Stimulated activated CD8-positive, alpha-beta memory T cell treated with anti-CD3 and anti-CD28 coated beads, Interleukin-12 subunit alpha, Interleukin-12 subunit beta, amount 100 ng/mL, for 24 hours (primary cell): ENCODE measurements at regions not wholly inside any gene's neighbourhood (a gene's known extent, or its start where the extent isn't known, plus 50 kb on each side); places are given as distances from the start of the nearest gene placed in this dataset.

ENCODE experiments used
- DNase-seq: peaks from one replicate; pipeline ENCODE4 v3.0.0-alpha.2; 2020; ENCODE audit errors: extremely low read depth

DNA sequence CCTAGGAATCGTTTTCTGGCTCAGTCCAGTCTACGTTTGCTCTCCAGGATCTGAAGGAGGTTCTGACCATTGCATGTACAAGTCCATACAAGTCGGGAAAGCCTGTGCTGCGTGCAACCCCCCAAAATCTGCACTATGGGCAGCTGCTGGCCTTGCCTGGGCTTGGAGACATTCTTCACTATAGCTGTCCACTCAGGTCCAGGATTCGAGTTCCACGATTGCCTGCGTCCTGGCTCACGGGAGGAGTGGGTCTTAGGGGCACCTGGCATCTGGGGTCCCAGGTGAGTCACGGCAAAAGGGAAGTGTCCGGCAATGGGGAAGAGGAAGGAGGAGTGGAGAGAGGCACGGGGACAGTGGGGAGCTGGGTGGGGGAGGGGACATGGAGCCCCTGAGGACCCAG is 563.0 kb downstream of the BRD1 start:
- DNase-seq, result no peak

DNA sequence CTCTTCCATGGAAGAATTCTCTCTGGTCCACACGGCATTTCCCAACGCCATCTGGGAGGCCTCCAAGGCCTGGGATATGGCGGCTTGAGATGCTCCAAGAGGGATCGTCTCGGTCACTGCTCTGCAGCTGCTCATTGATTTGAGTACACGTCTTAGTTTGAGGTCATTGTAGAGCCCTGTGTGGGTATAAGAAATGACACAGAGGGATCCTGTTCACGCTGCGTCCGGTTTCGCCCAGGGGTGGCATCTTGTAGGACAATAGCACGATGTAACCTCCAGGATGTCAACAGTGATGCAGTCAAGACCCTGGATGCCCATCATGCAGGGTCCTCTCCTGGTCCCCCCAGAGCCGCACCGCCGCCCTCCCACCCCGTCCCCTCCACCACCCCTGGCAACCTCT is 564.6 kb downstream of the BRD1 start:
- no peak for DNase-seq

DNA sequence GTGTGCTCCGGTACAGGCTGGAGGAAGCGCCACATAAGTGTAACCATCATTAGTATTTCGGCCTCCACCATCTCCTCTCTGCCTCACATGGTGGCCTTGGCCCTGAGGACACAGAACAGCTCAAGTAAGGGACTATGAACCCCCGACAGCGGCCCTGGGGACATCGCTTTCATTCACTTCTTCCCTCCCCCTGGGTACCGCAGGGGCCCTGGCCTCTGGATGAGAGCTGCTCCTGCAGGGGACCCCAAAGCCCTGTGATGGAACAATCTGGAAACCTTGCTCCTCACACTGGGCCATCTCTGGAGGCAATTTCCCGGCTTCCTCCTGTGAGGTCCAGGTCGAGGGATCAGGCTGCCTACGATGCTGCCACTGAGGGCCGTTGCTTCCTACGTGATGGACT is 565.5 kb downstream of the BRD1 start:
- DNase-seq, result no peak

DNA sequence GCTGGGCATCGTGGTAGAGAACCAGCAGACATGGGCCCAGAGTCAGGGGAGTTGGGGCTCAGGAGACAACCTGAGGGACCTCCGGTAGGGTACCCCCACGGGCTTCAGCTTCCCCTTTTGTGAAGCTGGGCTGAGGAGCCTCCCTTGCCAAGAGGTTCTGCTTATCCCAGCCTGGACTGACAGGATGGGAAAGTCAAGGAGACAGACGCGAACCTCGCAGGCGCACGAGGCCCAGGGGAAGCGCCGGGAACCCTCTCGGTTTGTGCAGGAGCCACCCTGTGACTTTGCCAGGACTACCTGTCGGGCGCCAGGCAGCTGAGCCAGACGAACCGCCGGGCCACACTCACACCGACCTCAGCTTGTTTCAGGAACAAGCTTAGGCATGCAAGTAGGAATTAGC is 566.1 kb downstream of the BRD1 start:
- no peak for DNase-seq

DNA sequence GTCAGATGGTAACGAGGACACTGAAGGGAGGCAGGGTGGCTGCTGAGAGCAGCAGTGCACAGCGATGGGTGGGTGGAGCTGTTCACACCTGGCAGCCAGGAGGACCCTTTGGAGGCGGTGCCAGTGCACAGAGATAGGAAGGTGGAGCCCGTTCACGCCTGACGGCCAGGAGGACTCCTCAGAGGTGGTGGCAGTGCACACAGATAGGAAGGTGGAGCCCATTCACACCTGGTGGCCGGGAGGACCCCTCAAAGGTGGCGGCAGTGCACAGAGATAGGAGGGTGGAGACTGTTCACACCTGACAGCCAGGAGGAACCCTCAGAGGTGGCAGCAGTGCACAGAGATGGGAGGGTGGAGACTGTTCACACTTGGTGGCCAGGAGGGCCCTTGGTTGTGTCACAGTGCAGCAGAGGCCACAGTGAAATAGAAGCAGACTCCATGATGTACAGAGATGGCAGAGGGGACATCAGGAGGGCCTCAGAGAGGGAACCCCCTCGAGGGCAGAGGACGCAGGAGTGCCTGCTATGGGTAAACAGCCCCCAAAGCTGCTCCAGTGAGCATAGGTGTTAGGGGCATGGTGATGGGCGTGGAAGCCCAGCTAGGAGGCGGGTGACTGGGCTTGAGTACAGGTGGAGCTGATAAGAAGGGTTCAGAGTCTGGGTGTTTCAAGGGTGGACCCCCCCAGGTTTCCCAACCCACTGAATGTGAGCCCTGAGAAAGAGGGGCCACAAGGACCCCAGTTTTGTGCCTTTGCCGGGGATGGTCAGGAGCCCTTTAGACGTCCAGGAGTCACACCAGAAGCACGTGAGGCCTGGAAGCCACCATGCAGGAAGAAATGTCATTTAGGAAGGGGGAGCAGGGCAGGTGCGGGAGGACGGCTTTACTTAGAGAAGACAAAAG is 566.7 kb downstream of the BRD1 start:
- DNase-seq, result no peak

DNA sequence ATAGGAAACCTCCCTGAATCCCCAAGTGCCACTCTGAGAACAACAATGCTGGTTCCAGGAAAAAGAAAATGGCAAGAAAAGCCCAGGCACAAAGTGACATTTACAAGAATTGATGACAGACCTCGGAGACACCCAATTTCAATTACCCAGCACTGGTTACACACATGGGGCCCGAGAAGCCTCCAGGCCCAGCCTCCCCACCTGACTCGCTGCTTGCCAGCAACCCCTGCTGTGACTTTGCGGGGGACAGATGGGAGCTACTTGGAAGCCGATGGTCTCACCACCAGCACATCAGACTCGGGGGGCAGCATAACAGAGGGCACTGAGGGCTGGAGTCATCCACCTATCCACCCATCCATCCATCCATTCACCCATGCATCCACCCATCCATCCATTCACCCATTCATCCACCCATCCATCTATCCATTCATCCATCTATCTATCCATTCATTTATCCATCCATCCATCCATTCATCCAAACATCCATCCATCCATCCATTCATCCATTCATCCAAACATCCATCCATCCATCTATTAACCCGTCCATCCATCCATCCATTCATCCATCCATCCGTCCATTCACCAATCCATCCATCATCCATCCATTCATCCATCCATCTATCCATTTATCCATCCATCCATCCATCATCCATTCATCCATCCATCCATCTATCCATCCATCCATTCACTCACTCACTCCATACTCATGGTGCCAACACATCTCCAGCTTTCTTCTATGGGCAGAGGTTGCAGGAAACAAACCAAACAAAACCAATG is 567.6 kb downstream of the BRD1 start:
- DNase-seq, result no peak

DNA sequence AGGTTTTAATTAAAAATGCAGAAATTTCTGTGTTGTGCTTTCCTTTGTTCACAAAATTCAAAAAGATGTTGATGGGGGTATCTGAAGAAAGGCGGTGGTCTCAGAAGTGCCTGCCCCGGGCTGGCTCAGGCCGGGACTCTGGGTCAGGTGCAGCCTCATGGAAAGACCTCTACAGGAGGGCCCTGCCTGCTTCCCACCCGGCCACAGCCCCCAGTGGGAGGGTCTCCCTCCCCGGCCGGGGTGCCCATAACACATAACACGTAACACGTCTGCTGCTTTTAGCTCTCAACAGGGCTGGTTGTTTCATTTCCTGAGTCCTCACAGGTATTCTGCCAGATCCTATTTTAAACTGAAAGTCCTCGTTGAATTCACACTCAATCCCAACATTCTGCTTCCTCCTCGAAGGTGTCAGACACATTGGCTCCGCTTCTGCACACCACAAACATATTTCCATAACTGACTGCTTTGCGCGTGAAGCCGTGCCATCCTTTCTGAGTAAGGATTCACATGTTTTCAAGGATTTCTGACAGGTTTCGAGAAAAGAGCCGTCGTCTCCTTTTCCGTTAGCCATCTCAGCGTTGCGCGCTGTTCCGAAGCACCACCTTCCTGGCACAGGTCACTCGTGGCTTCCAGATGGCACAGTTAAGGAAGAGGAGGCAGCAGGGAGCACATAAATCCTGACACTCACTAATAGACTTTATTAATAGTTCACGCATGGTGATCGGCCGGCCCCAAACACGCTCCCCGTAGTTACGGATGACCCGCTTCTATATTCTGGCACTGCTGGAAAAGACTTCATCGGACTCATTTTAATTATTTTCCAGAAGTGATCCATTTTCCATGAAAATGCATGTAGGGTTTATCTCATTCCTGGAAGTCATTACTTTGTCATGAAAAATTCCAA is 569.3 kb downstream of the BRD1 start:
- no peak for DNase-seq

DNA sequence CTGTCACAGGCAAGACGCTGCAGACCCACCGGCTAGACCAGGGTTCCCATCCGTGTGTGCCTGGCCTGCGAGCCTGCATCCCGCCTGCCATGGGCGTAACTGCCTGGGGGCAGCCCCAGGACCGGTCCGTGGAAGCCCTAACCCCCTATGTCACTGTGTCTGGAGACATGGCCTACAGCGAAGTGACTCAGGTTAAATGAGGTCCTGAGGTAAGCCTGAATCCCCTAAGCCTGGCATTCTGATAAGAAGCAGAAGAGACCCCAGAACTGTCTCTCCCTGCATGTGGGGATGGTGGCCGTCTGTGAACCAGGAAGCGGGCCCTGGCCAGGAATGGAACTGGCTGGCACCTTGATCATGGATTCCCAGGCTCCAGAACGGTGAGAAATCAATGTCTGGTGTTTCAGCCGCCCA is 570.1 kb downstream of the BRD1 start:
- no peak for DNase-seq

DNA sequence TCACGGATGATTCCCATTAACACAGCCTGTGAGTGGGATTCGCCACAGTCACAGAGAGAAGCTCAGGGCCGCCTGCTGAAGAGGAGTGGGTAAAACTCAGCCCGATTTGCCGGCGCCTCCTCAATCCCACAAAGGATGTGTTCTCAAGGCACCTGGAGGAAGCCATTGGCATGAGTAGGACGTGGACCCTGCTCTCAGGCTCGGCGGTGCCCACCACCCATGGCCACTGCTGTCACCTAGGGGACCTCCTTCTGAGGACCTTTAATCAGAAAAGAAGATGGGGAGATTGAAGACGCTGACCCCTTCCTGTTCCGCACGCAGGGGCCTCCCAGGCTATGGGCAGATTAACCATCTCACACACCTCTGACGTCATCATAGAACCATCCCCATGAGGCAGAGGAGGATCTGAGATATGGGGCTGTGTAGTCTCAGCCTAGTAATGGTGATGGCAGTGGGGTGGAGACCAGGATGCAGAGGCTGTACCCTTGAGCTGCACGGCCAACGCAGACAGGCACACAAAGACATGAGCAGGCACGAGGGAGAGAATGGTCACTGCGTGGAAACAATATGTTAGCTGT is 571.8 kb downstream of the BRD1 start:
- no peak for DNase-seq

DNA sequence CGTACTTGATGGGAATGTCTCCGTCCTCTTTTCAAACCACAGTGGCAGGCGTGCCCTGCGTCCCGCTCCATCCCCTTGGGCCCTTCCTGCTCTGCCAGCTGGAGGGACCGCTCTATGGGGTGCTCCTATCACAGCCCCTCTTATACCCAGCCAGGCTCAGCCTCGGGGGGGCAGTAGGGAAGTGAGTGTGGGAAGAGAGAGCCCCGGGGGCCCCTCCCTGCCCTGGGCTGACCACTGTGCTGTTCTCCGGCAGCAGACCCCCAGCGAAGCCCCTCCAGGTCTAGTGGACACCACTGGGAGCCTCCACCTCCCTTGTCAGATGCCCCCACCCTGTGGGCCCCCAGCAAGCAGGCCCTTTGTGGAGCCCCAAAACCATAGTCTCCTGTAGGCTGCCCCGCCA is 572.5 kb downstream of the BRD1 start:
- DNase-seq, result no peak

DNA sequence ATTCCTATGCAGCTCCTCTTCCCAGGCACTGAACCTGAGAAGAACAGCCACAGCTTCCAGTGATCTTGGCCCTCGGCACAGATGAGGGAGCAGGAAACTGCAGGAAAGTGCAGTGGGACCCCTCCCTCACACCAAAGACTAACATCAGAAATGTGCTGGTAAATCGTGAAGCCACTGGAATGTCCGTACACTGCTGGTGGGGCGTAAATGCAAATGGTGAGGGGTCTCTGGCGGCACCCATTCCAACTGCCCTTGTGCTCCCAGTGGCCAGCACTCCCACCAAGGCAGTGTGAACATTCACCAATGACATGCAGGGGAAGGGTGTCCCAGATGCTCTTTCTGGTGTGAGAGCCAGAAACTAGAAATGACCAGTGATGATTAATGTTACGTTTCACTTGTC is 574.0 kb downstream of the BRD1 start:
- no peak for DNase-seq

DNA sequence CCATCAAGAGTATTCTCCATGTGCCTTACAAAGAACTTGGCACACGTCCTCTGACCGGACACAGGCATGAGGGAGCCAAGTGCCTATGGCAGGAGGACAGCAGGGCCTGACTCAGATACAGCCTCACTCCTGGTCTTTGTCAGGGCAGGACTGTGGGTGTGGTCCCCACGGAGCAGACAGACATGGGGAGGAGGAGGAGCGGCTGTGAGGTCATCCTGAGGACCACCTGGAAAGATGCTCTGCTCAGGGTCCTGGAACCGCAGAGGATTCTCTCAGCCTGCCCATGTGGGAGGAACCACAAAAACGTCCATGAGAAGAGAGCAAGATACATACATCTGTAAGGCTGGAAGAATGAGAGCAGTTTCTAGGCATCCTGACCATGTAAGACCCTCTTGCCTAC is 576.3 kb downstream of the BRD1 start:
- no peak for DNase-seq

DNA sequence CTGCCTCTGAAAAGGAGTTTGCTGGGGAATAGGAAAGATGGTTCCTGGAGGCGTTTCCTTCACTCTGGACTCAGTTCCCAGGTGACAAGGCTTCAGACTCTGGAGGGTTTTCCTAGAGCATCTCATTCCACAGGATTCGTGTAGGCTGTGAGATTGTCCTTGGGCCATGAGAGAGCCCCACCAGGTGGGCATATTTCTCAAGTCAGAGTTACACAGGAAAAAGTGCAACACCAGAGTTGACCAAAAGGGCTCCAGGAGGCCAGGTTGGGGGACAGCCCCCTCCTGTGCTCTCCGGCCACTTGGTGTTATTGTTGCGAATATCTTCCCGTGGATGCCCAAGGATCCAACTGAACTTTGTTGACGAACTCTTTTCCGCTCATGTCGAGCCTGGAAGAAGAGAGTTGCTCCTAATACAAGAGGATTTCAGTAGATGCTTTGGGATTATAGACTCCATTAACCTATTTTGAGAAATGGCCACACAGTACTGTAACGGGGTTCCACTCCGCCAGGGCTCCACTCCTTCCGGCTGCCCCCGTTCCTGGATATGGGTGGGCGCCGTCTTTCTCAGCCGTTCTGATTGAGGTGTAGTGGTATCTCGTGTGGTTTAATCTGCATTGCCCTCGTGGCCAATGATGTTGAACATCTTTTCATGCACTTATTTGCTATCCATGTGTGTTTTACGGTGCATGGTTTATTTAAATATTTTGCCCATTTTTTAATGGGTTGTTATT is 580.3 kb downstream of the BRD1 start:
- DNase-seq, result no peak

DNA sequence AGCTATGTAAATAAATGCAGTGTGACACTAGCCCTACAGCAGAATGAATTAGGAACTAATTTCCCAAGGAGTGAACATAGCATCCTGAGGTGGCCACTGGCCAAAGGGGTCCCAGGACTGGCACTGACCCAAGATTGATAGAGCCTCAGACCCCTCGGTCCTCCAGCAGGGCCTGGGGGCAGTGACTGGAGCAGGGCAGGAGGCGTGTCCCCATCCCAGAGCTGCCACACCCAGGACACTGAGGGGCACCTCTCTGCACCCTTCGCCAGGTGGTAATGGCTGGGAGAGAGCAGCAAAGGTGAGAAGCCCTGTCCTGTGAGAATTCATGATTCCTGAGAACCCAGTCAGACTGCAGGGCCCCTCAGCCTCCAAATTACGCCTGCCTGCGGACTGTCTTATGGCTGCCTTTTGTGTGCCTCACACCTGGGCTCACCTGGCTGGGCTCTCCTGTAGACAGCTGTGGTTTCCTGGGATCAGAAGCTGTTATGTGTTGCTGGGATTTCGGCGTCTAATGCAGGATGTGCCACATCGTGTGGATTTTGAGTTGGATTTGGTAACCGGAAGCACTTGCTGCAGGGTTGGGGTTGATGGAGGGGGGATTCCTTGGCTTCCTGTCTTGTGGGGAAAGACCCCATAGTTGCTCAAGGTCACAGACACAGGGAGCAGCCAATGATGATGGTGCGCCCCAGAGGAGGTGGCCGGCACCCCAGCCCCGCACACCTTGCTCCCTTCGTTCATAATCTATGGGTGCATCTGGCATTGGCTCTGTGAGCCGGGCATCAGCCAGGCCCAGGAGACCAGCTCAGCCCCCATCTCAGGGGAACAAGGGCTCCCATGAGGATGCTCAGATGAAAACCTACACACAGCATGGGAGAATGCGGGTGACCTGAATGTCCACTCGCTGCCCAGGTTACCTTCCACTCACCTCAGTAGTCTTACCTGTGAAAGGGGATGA is 582.9 kb downstream of the BRD1 start:
- no peak for DNase-seq

DNA sequence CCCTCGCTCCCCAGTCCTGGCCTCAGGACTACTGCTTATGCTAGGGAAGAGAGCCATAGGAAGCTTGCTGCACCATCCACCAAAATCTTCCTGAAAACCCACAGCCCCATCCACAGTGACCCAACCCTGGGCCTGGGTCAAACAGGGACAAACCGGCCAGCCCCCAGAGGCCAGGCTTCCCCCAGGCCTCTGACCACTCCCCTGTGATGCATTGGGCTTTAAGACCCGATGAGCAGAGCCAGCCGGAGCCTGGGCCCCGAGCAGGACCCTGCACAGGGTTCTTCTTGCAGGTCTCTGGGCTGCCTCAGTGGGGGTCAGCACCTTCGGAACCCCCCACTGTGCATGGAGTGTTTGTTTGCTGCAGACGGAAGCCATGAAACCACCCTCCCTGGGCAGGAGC is 583.7 kb downstream of the BRD1 start:
- no peak for DNase-seq

DNA sequence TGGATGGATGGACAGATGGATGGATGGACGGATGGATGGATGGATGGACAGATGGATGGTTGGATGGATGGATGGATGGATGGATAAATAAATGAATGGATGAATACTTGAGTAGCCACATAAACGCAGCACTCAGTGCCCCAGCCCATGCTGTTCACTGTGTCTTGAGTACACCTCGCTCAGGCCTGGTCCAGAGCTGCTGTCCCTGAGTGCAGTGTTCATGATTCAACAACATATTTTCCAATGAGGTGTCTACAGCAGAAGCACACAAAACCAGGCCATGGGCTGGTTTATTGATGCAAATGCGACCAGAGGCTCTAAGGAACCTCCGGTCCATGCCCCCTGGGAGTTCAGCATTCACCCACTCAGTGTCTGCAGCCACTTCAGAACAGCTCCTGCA is 584.3 kb downstream of the BRD1 start:
- DNase-seq, result no peak

DNA sequence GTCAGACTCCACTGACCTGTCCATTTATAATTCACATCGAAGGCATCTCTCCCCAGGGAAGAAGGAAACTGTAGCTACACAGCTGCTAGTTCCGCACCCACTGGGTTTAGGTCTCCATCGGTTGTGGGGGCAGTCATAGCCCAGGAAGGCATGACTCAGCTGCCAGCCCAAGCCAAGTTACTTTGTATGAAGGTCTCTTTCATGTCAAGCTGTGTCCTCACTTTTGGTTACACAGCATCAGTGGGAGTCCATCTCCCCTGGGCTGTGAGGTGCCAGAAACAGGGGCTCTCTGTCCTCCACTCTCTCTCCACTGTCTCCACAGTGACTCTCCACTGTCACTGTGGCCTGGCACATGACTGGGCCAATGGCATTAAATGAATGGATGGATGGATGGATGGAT is 585.2 kb downstream of the BRD1 start:
- DNase-seq, result no peak

DNA sequence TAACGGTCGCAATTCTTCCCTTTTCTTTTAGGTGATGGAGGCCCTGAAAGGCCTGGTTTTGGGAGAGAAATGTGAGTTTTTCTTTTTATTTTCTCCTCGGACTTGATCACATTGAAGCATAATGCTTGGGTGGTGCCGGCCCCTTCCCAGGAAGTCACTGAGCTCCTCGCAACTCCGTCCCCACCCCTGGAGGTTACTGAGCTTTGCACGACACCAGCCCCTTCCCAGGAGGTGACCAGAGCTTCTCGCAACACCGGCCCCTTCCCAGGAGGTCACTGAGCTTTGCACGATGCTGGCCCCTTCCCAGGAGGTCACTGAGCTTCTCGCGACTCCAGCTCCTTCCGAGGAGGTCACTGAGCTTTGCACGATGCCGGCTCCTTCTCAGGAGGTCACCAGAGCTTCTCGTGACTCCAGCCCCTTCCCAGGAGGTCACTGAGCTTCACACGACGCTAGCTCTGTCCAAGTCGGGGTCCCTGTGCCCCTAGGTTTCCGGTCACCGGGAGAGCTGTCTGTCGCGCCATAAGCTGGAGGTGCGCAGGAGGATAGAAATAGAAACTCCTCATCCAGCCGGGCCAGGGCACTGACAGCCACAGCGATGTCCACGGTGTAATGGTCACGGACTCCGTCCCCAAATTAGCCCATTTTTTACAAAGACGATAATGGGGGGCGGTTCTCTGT is 586.4 kb downstream of the BRD1 start:
- DNase-seq, result no peak

DNA sequence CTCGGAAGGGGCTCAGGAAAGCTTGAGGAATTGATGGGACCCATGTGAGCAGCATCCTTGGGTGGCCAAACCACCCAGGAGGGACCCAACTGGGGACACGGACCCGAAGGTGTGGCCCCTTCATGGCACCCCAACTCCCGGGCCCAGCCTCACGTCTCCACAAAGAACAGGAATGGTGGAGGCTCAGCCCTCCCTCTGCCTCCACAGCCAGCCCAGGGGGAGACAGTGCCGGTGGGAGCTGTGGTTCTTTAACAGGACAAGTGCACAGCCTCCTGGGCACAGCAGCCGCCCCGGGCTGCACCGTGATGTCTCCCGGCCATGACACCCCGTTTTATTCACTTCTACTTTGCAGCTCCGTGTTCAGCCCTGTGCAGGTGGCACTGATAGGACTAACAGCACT is 587.2 kb downstream of the BRD1 start:
- DNase-seq, result no peak
